Neutrophil (primary cell): ENCODE measurements at regions not wholly inside any gene's neighbourhood (a gene's known extent, or its start where the extent isn't known, plus 50 kb on each side); places are given as distances from the start of the nearest gene placed in this dataset.

Experiments
- H3K27ac ChIP-seq: fragments of 200-600 bp; sonication (generic); 2 replicates; pipeline ENCODE4 v1.5.1; 2016; ENCODE audit warnings: mild to moderate bottlenecking, moderate library complexity
- H3K27me3 ChIP-seq: fragments of 200-600 bp; sonication (generic); 2 replicates; pipeline ENCODE4 v1.6.0; 2016; ENCODE audit warnings: mild to moderate bottlenecking
- H3K36me3 ChIP-seq: fragments of 200-600 bp; sonication (generic); 2 replicates; pipeline ENCODE4 v1.5.1; 2017
- H3K4me1 ChIP-seq, 2 experiments: fragments of 200-600 bp in 1 of 2; sonication (generic) in 1 of 2; 1 replicate in 1 of 2; 2 replicates in 1 of 2; pipeline versions ENCODE4 v1.5.1 to v1.6.1; 2013 to 2016; ENCODE audit warnings: low read depth in 1 of 2, low read length in 1 of 2, mild to moderate bottlenecking in 1 of 2, moderate library complexity in 1 of 2; ENCODE audit not compliant: control insufficient read depth in 1 of 2, insufficient read depth in 1 of 2
- H3K4me3 ChIP-seq, 2 experiments: fragments of 200-600 bp in 1 of 2; sonication (generic) in 1 of 2; 1 replicate in 1 of 2; 2 replicates in 1 of 2; pipeline ENCODE4 v1.5.1; 2013 to 2016; ENCODE audit warnings: low read depth in 1 of 2, low read length in 1 of 2, mild to moderate bottlenecking in 1 of 2, moderate library complexity in 1 of 2
- H3K9me3 ChIP-seq: fragments of 200-600 bp; sonication (generic); 2 replicates; pipeline ENCODE4 v1.5.1; 2016
- TF ChIP-seq, protein P1 (sequence below): fragments of 200-600 bp; sonication (generic); IDR thresholded peaks from 2 replicates; pipeline ENCODE4 v1.5.1; 2016; ENCODE audit warnings: antibody characterized with exemption

DNA sequence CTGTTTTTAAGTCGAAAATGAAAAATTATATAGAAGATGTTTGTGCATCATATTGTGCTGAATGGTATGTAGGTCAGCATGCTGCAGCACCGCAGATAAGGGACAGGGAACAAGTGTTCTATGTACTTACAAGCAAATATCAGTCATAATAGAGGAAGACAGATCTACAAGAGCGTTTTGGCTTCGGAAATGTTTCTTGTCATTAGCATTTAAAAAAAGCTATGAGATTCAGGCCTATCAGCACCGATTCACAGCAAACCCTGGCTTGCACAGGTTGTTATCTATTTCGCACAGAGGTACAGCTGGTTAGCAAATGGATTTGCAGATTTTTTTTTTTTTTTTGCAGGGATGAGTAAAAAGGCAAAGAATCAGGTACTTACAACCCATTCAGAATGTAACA is 204.2 kb upstream of the TBC1D5 start:
- Histone ChIP-seq H3K9me3 (no peaks in the 10 kb centered on the region), H3K36me3 (no peaks in the 10 kb centered on the region), H3K27ac (no peak overlapping the region), H3K4me1 (no peaks in the 10 kb centered on the region), H3K4me3 (no peak overlapping the region), H3K27me3 (no peaks in the 10 kb centered on the region)
- TF ChIP-seq, protein P1, sequence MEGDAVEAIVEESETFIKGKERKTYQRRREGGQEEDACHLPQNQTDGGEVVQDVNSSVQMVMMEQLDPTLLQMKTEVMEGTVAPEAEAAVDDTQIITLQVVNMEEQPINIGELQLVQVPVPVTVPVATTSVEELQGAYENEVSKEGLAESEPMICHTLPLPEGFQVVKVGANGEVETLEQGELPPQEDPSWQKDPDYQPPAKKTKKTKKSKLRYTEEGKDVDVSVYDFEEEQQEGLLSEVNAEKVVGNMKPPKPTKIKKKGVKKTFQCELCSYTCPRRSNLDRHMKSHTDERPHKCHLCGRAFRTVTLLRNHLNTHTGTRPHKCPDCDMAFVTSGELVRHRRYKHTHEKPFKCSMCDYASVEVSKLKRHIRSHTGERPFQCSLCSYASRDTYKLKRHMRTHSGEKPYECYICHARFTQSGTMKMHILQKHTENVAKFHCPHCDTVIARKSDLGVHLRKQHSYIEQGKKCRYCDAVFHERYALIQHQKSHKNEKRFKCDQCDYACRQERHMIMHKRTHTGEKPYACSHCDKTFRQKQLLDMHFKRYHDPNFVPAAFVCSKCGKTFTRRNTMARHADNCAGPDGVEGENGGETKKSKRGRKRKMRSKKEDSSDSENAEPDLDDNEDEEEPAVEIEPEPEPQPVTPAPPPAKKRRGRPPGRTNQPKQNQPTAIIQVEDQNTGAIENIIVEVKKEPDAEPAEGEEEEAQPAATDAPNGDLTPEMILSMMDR = no peak

GRCh38 chr3:17945799-17946399 is 203.5 kb upstream of the TBC1D5 start:
- Histone ChIP-seq H3K27ac (no peak overlapping the region), H3K36me3 (no peaks in the 10 kb centered on the region), H3K27me3 (no peaks in the 10 kb centered on the region), H3K4me3 (no peak overlapping the region), H3K4me1 (no peaks in the 10 kb centered on the region), H3K9me3 (no peaks in the 10 kb centered on the region)
- TF ChIP-seq, protein P1 = no peak

- Histone ChIP-seq H3K36me3 (no peaks in the 10 kb centered on the region), H3K27ac (no peak overlapping the region), H3K9me3 (no peaks in the 10 kb centered on the region), H3K27me3 (no peaks in the 10 kb centered on the region), H3K4me3 (no peak overlapping the region), H3K4me1 (no peaks in the 10 kb centered on the region)
- TF ChIP-seq, protein P1 = no peak
Observed at GRCh38 chr3:17945018-17945798, 202.8 kb upstream of the TBC1D5 start.

GRCh38 chr3:17942856-17943255 is 200.4 kb upstream of the TBC1D5 start:
- H3K9me3 ChIP-seq = no peaks in the 10 kb centered on the region
- no peaks in the 10 kb centered on the region for H3K36me3 ChIP-seq
- H3K27ac ChIP-seq = no peak overlapping the region
- H3K4me1 ChIP-seq = no peaks in the 10 kb centered on the region
- TF ChIP-seq, protein P1 = no peak
- no peaks in the 10 kb centered on the region for H3K27me3 ChIP-seq
- H3K4me3 ChIP-seq = no peak overlapping the region

DNA sequence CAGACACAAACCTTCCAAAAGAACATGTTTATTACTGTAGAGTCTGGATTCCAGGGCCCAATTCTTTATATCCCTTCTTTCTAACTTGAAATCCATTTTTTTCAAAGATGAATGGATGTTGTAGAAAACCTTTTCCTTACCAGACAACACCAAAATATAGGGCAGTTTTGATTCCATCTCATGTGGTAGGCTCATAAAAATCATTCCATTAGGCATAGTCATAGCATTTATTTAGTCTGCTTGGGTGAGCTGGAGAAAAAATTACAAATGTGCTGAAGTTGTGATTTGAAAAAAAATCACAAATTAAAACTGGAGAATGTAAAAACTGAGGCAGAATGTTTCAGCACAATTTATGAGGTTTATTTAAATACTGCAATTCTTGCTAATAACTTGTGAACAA is 199.3 kb upstream of the TBC1D5 start:
- no peaks in the 10 kb centered on the region for H3K4me1 ChIP-seq
- H3K36me3 ChIP-seq = no peaks in the 10 kb centered on the region
- TF ChIP-seq, protein P1 = no peak
- no peak overlapping the region for H3K27ac ChIP-seq
- H3K4me3 ChIP-seq = no peak overlapping the region
- H3K27me3 ChIP-seq = no peaks in the 10 kb centered on the region
- H3K9me3 ChIP-seq = no peaks in the 10 kb centered on the region
